ENCODE measurements at regions not wholly inside any gene's neighbourhood (a gene's known extent, or its start where the extent isn't known, plus 50 kb on each side); places are given as distances from the start of the nearest gene placed in this dataset.
"Not testable (repeated sequence)": the region's sequence is repeated elsewhere in the genome, so short reads cannot be mapped to it uniquely, and the experiment has no call there.

GRCh38 chr2:143994961-143995360 is 525.0 kb downstream of the ZEB2 start:
- H2BK15ac ChIP-seq (ENCODE audit: low read depth, low read length): no peak overlapping the region
- H3K27me3 ChIP-seq (ENCODE audit: insufficient read depth, low read length): no peaks in the 10 kb centered on the region
- H3K14ac ChIP-seq (ENCODE audit: insufficient read depth, low read length): no peak overlapping the region
- TF ChIP-seq, protein P1, sequence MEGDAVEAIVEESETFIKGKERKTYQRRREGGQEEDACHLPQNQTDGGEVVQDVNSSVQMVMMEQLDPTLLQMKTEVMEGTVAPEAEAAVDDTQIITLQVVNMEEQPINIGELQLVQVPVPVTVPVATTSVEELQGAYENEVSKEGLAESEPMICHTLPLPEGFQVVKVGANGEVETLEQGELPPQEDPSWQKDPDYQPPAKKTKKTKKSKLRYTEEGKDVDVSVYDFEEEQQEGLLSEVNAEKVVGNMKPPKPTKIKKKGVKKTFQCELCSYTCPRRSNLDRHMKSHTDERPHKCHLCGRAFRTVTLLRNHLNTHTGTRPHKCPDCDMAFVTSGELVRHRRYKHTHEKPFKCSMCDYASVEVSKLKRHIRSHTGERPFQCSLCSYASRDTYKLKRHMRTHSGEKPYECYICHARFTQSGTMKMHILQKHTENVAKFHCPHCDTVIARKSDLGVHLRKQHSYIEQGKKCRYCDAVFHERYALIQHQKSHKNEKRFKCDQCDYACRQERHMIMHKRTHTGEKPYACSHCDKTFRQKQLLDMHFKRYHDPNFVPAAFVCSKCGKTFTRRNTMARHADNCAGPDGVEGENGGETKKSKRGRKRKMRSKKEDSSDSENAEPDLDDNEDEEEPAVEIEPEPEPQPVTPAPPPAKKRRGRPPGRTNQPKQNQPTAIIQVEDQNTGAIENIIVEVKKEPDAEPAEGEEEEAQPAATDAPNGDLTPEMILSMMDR (conservative IDR thresholded peaks at IDR 0.05): no peak
- no peak overlapping the region for H4K8ac ChIP-seq (replicated peaks; ENCODE audit: insufficient read length, low read depth, low read length)
- H2BK12ac ChIP-seq (ENCODE audit: insufficient read length, low read depth, low read length): no peak overlapping the region
- H3K9me3 Mint-ChIP-seq: peaks cover 13 to 22% of the 10 kb centered on the region in 2 experiments
- no peak overlapping the region for H3K23ac ChIP-seq (ENCODE audit: insufficient read length, low read depth, low read length)
- no peaks in the 10 kb centered on the region for H3K23me2 ChIP-seq (ENCODE audit: insufficient read length, low read depth, low read length, poor library complexity, severe bottlenecking)
- H3K4me2 ChIP-seq (ENCODE audit: insufficient read depth, insufficient read length, low read length): no peak overlapping the region
- H3K79me1 ChIP-seq (ENCODE audit: insufficient read depth, low read depth, low read length, poor library complexity, severe bottlenecking): no peaks in the 10 kb centered on the region
- peaks cover 11 to 14% (median 13%) of the 10 kb centered on the region in 3 experiments for H3K36me3 Mint-ChIP-seq (ENCODE audit: insufficient read depth in 1 of 3, low read depth in 3 of 3)
- H3K56ac ChIP-seq (ENCODE audit: insufficient read length, low read depth, low read length): no peak overlapping the region
- no peaks in the 10 kb centered on the region; the same call in 1 of the 2 replicates for H3K4me1 ChIP-seq (ENCODE audit: insufficient read depth, low read length)
- H2AFZ ChIP-seq (ENCODE audit: low read length): no peak overlapping the region
- H3K9me3 ChIP-seq (ENCODE audit: control insufficient read depth, low read depth, low read length): no peaks in the 10 kb centered on the region
- no peak overlapping the region for H3T11ph ChIP-seq (ENCODE audit: low read length)
- 0 out of 4 replicates have a peak, but pooled peaks cover 0 to 3% of the 10 kb centered on the region in 2 experiments for H3K4me1 Mint-ChIP-seq
- H4K91ac ChIP-seq (ENCODE audit: insufficient read length, low read depth, low read length): no peak overlapping the region
- H3K18ac ChIP-seq (ENCODE audit: insufficient read length, low read depth, low read length): no peak overlapping the region
- no peak overlapping the region for H3K27ac Mint-ChIP-seq
- no peak overlapping the region for H2BK5ac ChIP-seq (ENCODE audit: insufficient read length, low read length)
- H3K4ac ChIP-seq (ENCODE audit: low read depth, low read length): no peak overlapping the region
- H3K27me3 Mint-ChIP-seq (ENCODE audit: low read depth): peaks cover 3% of the 10 kb centered on the region; the same call in 1 of the 2 replicates
- H4K5ac ChIP-seq (ENCODE audit: insufficient read length, low read depth, low read length): no peak overlapping the region
- H3K9ac ChIP-seq (ENCODE audit: extremely low read depth, insufficient read length, low read length): no peak overlapping the region
- no peaks in the 10 kb centered on the region for H3K79me2 ChIP-seq (ENCODE audit: insufficient read depth, low read length)
- no peaks in the 10 kb centered on the region for H4K20me1 ChIP-seq (ENCODE audit: control insufficient read depth, insufficient read depth, insufficient read length)
- WGBS (ENCODE audit: extremely low coverage, insufficient read length, low lambda C conversion rate): no CpG with 5 or more reads among the region's 1 CpG
- H3K27ac ChIP-seq (ENCODE audit: insufficient read length, low read depth, low read length): no peak overlapping the region
- no peak overlapping the region for H2AK5ac ChIP-seq (ENCODE audit: insufficient read length, low read length)
- DNase-seq: no peak
- H2BK20ac ChIP-seq (ENCODE audit: low read depth, low read length, poor library complexity, severe bottlenecking): no peak overlapping the region
- H3K4me3 Mint-ChIP-seq: no peak overlapping the region
- H2BK120ac ChIP-seq (ENCODE audit: low read depth, low read length, poor library complexity, severe bottlenecking): no peak overlapping the region

- DNase-seq; H3K18ac ChIP-seq (ENCODE audit: insufficient read length, low read depth, low read length); H3K56ac ChIP-seq (ENCODE audit: insufficient read length, low read depth, low read length); H3K4me1 Mint-ChIP-seq; H2BK5ac ChIP-seq (ENCODE audit: insufficient read length, low read length); H2AK5ac ChIP-seq (ENCODE audit: insufficient read length, low read length); H2BK15ac ChIP-seq (ENCODE audit: low read depth, low read length); H3K4me3 Mint-ChIP-seq; H3T11ph ChIP-seq (ENCODE audit: low read length); H4K5ac ChIP-seq (ENCODE audit: insufficient read length, low read depth, low read length); H2AFZ ChIP-seq (ENCODE audit: low read length); H4K8ac ChIP-seq (replicated peaks; ENCODE audit: insufficient read length, low read depth, low read length); H3K4ac ChIP-seq (ENCODE audit: low read depth, low read length); H3K27ac Mint-ChIP-seq; H3K4me1 ChIP-seq (ENCODE audit: insufficient read depth, low read length); H3K23ac ChIP-seq (ENCODE audit: insufficient read length, low read depth, low read length); H4K20me1 ChIP-seq (ENCODE audit: control insufficient read depth, insufficient read depth, insufficient read length); H3K27ac ChIP-seq (ENCODE audit: insufficient read length, low read depth, low read length); H3K27me3 Mint-ChIP-seq (ENCODE audit: low read depth); H3K9me3 ChIP-seq (ENCODE audit: control insufficient read depth, low read depth, low read length); H2BK120ac ChIP-seq (ENCODE audit: low read depth, low read length, poor library complexity, severe bottlenecking); H3K9ac ChIP-seq (ENCODE audit: extremely low read depth, insufficient read length, low read length); H4K91ac ChIP-seq (ENCODE audit: insufficient read length, low read depth, low read length); H3K4me2 ChIP-seq (ENCODE audit: insufficient read depth, insufficient read length, low read length); H2BK20ac ChIP-seq (ENCODE audit: low read depth, low read length, poor library complexity, severe bottlenecking); H3K79me2 ChIP-seq (ENCODE audit: insufficient read depth, low read length); H3K27me3 ChIP-seq (ENCODE audit: insufficient read depth, low read length); H3K79me1 ChIP-seq (ENCODE audit: insufficient read depth, low read depth, low read length, poor library complexity, severe bottlenecking); H3K14ac ChIP-seq (ENCODE audit: insufficient read depth, low read length); H3K23me2 ChIP-seq (ENCODE audit: insufficient read length, low read depth, low read length, poor library complexity, severe bottlenecking); H2BK12ac ChIP-seq (ENCODE audit: insufficient read length, low read depth, low read length): not testable (repeated sequence)
- Mint-ChIP-seq H3K9me3 (peaks cover 13 to 24% of the 10 kb centered on the region in 2 experiments), H3K36me3 (ENCODE audit: insufficient read depth in 1 of 3, low read depth in 3 of 3) (peaks cover 13 to 21% (median 13%) of the 10 kb centered on the region in 3 experiments)
- WGBS (ENCODE audit: extremely low coverage, insufficient read length, low lambda C conversion rate): no CpG with 5 or more reads among the region's 30 CpGs
Measured at GRCh38 chr2:143991596-143991995, 528.3 kb downstream of the ZEB2 start.

All from H9 (cell line).